Neuron (in vitro differentiated cells): ENCODE measurements at regions not wholly inside any gene's neighbourhood (a gene's known extent, or its start where the extent isn't known, plus 50 kb on each side); places are given as distances from the start of the nearest gene placed in this dataset.
"Not testable (repeated sequence)": the region's sequence is repeated elsewhere in the genome, so short reads cannot be mapped to it uniquely, and the experiment has no call there.

ENCODE experiments used
- H2AFZ ChIP-seq: one replicate; pipeline ENCODE4 v1.6.1; 2013; ENCODE audit warnings: low read depth, mild to moderate bottlenecking, inconsistent platforms, low read length, moderate library complexity
- H3K27me3 ChIP-seq: one replicate; pipeline ENCODE4 v1.6.1; 2013; ENCODE audit warnings: low read length; ENCODE audit not compliant: insufficient read depth
- H3K36me3 ChIP-seq: one replicate; pipeline ENCODE4 v1.6.1; 2013; ENCODE audit warnings: low read length; ENCODE audit not compliant: insufficient read depth
- H3K4me1 ChIP-seq: one replicate; pipeline ENCODE4 v1.6.1; 2013; ENCODE audit warnings: low read length; ENCODE audit not compliant: insufficient read depth
- H3K4me3 ChIP-seq: 2 replicates; pipeline ENCODE4 v1.5.1; 2013; ENCODE audit warnings: mild to moderate bottlenecking, low read length, moderate library complexity
- H3K9me3 ChIP-seq: one replicate; pipeline ENCODE4 v1.6.1; 2013; ENCODE audit warnings: low read length

- not testable (repeated sequence) for H3K36me3 ChIP-seq, H3K27me3 ChIP-seq, H3K4me1 ChIP-seq, H3K4me3 ChIP-seq, H3K9me3 ChIP-seq, H2AFZ ChIP-seq
These were observed 722.9 kb downstream of the TRHDE start for GRCh38 chr12:72995029-72995428.

- Histone ChIP-seq H3K36me3 (no peaks in the 10 kb centered on the region), H3K27me3 (no peaks in the 10 kb centered on the region), H3K9me3 (no peaks in the 10 kb centered on the region), H3K4me1 (no peaks in the 10 kb centered on the region), H3K4me3 (no peak overlapping the region), H2AFZ (no peak overlapping the region)
These were observed 723.4 kb downstream of the TRHDE start for GRCh38 chr12:72995616-72996015.

- not testable (repeated sequence) for H3K9me3 ChIP-seq
These were observed 729.6 kb downstream of the TRHDE start for GRCh38 chr12:73001806-73002205.

GRCh38 chr12:73002504-73002903 lies 730.3 kb downstream of the TRHDE start:
- H3K9me3 ChIP-seq, H2AFZ ChIP-seq, H3K4me1 ChIP-seq, H3K27me3 ChIP-seq, H3K36me3 ChIP-seq, H3K4me3 ChIP-seq: not testable (repeated sequence)

More at GRCh38 chr12:73001806-73002205, 729.6 kb downstream of the TRHDE start:
- not testable (repeated sequence) for H3K36me3 ChIP-seq, H2AFZ ChIP-seq, H3K4me3 ChIP-seq, H3K4me1 ChIP-seq, H3K27me3 ChIP-seq

GRCh38 chr12:73009138-73009834 lies 737.1 kb downstream of the TRHDE start:
- H3K36me3 ChIP-seq, H3K9me3 ChIP-seq, H3K4me1 ChIP-seq, H3K4me3 ChIP-seq, H2AFZ ChIP-seq, H3K27me3 ChIP-seq: not testable (repeated sequence)

GRCh38 chr12:73017981-73018380 lies 745.8 kb downstream of the TRHDE start:
- Histone ChIP-seq H2AFZ (no peak overlapping the region), H3K36me3 (no peaks in the 10 kb centered on the region), H3K4me1 (no peaks in the 10 kb centered on the region), H3K4me3 (no peak overlapping the region), H3K9me3 (no peaks in the 10 kb centered on the region), H3K27me3 (no peaks in the 10 kb centered on the region)

GRCh38 chr12:73053893-73054292 lies 781.7 kb downstream of the TRHDE start:
- Histone ChIP-seq H3K4me3 (no peak overlapping the region), H2AFZ (no peak overlapping the region), H3K4me1 (no peaks in the 10 kb centered on the region), H3K9me3 (no peaks in the 10 kb centered on the region), H3K36me3 (no peaks in the 10 kb centered on the region), H3K27me3 (no peaks in the 10 kb centered on the region)

- no peaks in the 10 kb centered on the region for H3K36me3 ChIP-seq
- no peaks in the 10 kb centered on the region for H3K4me1 ChIP-seq
- H3K27me3 ChIP-seq, result no peaks in the 10 kb centered on the region
- no peak overlapping the region for H3K4me3 ChIP-seq
- H2AFZ ChIP-seq, result no peak overlapping the region
- H3K9me3 ChIP-seq, result no peaks in the 10 kb centered on the region
These were observed 785.3 kb downstream of the TRHDE start for GRCh38 chr12:73057428-73057827.

GRCh38 chr12:73065913-73066312 lies 793.7 kb downstream of the TRHDE start:
- H3K27me3 ChIP-seq, result no peaks in the 10 kb centered on the region
- no peak overlapping the region for H2AFZ ChIP-seq
- no peaks in the 10 kb centered on the region for H3K9me3 ChIP-seq
- no peak overlapping the region for H3K4me3 ChIP-seq
- no peaks in the 10 kb centered on the region for H3K4me1 ChIP-seq
- no peaks in the 10 kb centered on the region for H3K36me3 ChIP-seq

GRCh38 chr12:73067616-73068015 lies 795.4 kb downstream of the TRHDE start:
- Histone ChIP-seq H3K4me1 (no peaks in the 10 kb centered on the region), H3K4me3 (no peak overlapping the region), H3K36me3 (no peaks in the 10 kb centered on the region), H3K27me3 (no peaks in the 10 kb centered on the region), H2AFZ (no peak overlapping the region), H3K9me3 (no peaks in the 10 kb centered on the region)

GRCh38 chr12:73072214-73072613 lies 800.0 kb downstream of the TRHDE start:
- no peak overlapping the region for H3K4me3 ChIP-seq
- H2AFZ ChIP-seq, result no peak overlapping the region
- H3K4me1 ChIP-seq, result no peaks in the 10 kb centered on the region
- no peaks in the 10 kb centered on the region for H3K36me3 ChIP-seq
- H3K27me3 ChIP-seq, result no peaks in the 10 kb centered on the region
- H3K9me3 ChIP-seq, result no peaks in the 10 kb centered on the region

- H3K27me3 ChIP-seq, result no peaks in the 10 kb centered on the region
- no peaks in the 10 kb centered on the region for H3K4me1 ChIP-seq
- no peaks in the 10 kb centered on the region for H3K36me3 ChIP-seq
These were observed 804.6 kb downstream of the TRHDE start for GRCh38 chr12:73076760-73077159.

GRCh38 chr12:73083736-73084135 lies 811.6 kb downstream of the TRHDE start:
- no peaks in the 10 kb centered on the region for H3K4me1 ChIP-seq

More at GRCh38 chr12:73076760-73077159, 804.6 kb downstream of the TRHDE start:
- no peak overlapping the region for H2AFZ ChIP-seq
- no peak overlapping the region for H3K4me3 ChIP-seq
- H3K9me3 ChIP-seq, result no peaks in the 10 kb centered on the region

GRCh38 chr12:73106296-73106695 lies 834.1 kb downstream of the TRHDE start:
- Histone ChIP-seq H3K9me3 (no peaks in the 10 kb centered on the region), H2AFZ (no peak overlapping the region), H3K27me3 (no peaks in the 10 kb centered on the region), H3K4me3 (no peak overlapping the region), H3K36me3 (no peaks in the 10 kb centered on the region), H3K4me1 (no peaks in the 10 kb centered on the region)

More at GRCh38 chr12:73083736-73084135, 811.6 kb downstream of the TRHDE start:
- no peaks in the 10 kb centered on the region for H3K36me3 ChIP-seq
- no peak overlapping the region for H3K4me3 ChIP-seq
- H3K9me3 ChIP-seq, result no peaks in the 10 kb centered on the region
- no peak overlapping the region for H2AFZ ChIP-seq
- H3K27me3 ChIP-seq, result no peaks in the 10 kb centered on the region
